Upper lobe of left lung (tissue), 6 donors: ENCODE measurements at regions not wholly inside any gene's neighbourhood (a gene's known extent, or its start where the extent isn't known, plus 50 kb on each side); places are given as distances from the start of the nearest gene placed in this dataset.

ENCODE experiments used
- ATAC-seq, 2 donors: fragments of 200-7000 bp; cut with Tn5 transposase; one replicate each; pipeline ENCODE4 v1.9.1; 2022; ENCODE audit warnings: mild to moderate bottlenecking in 2 of 2, moderate library complexity in 2 of 2; ENCODE audit not compliant: low FRiP score in 2 of 2
- DNase-seq, 2 donors: peaks; one replicate each; pipeline ENCODE4 v3.0.0-alpha.2; 2019 to 2020
- H3K27ac ChIP-seq, 4 donors: fragments of 200-600 bp; sonication (generic); one replicate each; pipeline ENCODE4 v1.5.1; 2016 to 2019
- H3K27me3 ChIP-seq, 4 donors: fragments of 200-600 bp; sonication (generic); one replicate each; pipeline ENCODE4 v1.5.1; 2017 to 2019
- H3K36me3 ChIP-seq, 4 donors: fragments of 200-600 bp; sonication (generic); one replicate each; pipeline ENCODE4 v1.5.1; 2016 to 2019
- H3K4me1 ChIP-seq, 4 donors: fragments of 200-600 bp; sonication (generic); one replicate each; pipeline ENCODE4 v1.5.1; 2018 to 2019
- H3K4me3 ChIP-seq, 4 donors: fragments of 200-600 bp; sonication (generic); one replicate each; pipeline ENCODE4 v1.5.1; 2017 to 2019; ENCODE audit warnings: mild to moderate bottlenecking in 2 of 4, moderate library complexity in 1 of 4
- H3K9me3 ChIP-seq, 4 donors: fragments of 200-600 bp; sonication (generic); one replicate each; pipeline ENCODE4 v1.5.1; 2018 to 2019
- EP300 ChIP-seq, 4 donors: sonication (generic); formaldehyde crosslinking; IDR thresholded peaks; one replicate each; pipeline ENCODE4 v1.5.1; 2017; ENCODE audit warnings: antibody characterized with exemption in 4 of 4, control low read depth in 2 of 4
- POLR2A ChIP-seq, 4 donors: fragments of 450-650 bp; IDR thresholded peaks; one replicate each; pipeline ENCODE4 v1.5.1; 2016 to 2017; ENCODE audit warnings: antibody characterized with exemption in 4 of 4, mild to moderate bottlenecking in 2 of 4
- POLR2AphosphoS5 ChIP-seq, 2 donors: sonication (generic); formaldehyde crosslinking; IDR thresholded peaks; one replicate each; pipeline ENCODE4 v1.5.1; 2017; ENCODE audit warnings: antibody characterized with exemption in 2 of 2
- WGBS, 2 donors: methylation state at CpG; one replicate each; pipeline ENCODE4 v1.1.5; 2017 to 2018; 5-methylcytosine and 5-hydroxymethylcytosine counted together
- TF ChIP-seq, protein P1 (sequence below), 6 experiments: fragments of 450-650 bp in 4 of 6; fragments of 200-600 bp in 2 of 6; sonication (generic) in 2 of 6; IDR thresholded peaks; one replicate each; pipeline ENCODE4 v1.5.1; 2016 to 2019; ENCODE audit warnings: antibody characterized with exemption in 6 of 6
- donor health status: DM: no; HTN: no; CAD: no; lungs with moderate emphysema.
- donor health status: DM: no; HTN: yes; CAD: no; lungs with severe emphysema.

DNA sequence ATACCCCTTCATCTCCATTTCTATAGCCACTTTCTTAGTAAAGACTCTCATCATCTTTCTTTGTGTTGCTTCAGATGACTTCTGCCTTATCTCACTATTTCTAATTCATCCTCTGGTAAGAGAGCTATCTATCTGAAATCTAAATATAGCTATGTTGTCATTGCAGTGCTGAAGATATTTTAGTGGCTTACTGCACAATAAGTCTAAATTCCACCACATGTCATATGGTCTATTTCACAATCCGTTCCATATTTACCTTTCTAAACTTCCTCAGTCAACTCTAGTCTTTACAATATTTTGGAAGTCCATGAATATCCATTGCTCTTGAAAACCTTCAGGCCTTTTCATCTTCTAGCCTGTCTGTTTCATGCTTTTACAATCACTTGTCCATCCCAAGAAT, 465.1 kb upstream of the SLC10A2 start:
- ATAC-seq (no peak), DNase-seq (no peak)
- no peaks in the 10 kb centered on the region for H3K9me3 ChIP-seq
- H3K36me3 ChIP-seq, result no peaks in the 10 kb centered on the region
- WGBS, 2 donors, result 69 to 73% methylated on average over 1 of the region's 1 CpG
- no peaks in the 10 kb centered on the region for H3K27me3 ChIP-seq
- no peaks in the 10 kb centered on the region for H3K4me1 ChIP-seq
- TF ChIP-seq POLR2AphosphoS5 (IDR thresholded peaks at IDR 0.05) (no peak), POLR2A (IDR thresholded peaks at IDR 0.05) (no peak), EP300 (IDR thresholded peaks at IDR 0.05) (no peak)
- TF ChIP-seq, protein P1, sequence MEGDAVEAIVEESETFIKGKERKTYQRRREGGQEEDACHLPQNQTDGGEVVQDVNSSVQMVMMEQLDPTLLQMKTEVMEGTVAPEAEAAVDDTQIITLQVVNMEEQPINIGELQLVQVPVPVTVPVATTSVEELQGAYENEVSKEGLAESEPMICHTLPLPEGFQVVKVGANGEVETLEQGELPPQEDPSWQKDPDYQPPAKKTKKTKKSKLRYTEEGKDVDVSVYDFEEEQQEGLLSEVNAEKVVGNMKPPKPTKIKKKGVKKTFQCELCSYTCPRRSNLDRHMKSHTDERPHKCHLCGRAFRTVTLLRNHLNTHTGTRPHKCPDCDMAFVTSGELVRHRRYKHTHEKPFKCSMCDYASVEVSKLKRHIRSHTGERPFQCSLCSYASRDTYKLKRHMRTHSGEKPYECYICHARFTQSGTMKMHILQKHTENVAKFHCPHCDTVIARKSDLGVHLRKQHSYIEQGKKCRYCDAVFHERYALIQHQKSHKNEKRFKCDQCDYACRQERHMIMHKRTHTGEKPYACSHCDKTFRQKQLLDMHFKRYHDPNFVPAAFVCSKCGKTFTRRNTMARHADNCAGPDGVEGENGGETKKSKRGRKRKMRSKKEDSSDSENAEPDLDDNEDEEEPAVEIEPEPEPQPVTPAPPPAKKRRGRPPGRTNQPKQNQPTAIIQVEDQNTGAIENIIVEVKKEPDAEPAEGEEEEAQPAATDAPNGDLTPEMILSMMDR (IDR thresholded peaks at IDR 0.05), result no peak
- H3K4me3 ChIP-seq, result no peak overlapping the region
- no peak overlapping the region for H3K27ac ChIP-seq

DNA sequence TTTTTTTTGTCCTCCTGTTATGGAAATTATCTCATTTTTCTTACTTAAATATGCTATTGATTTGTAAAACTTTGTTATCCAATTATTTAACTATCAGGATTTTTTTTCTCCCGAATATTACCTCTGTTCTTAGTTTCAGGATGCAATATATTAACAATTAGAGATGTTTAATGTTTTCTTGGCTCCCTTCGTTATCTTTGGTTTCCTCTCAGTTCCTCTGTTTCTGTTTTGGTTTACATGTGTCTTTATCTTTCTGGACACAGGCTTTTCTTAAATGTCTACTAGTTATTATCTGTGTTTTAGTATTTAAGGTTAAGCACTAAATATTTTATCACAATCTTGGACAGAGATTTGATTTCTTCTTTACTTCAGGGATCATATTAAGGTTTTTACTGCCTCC, 462.2 kb upstream of the SLC10A2 start:
- 44 to 47% methylated on average over 2 of the region's 2 CpGs for WGBS, 2 donors
- ATAC-seq, result no peak
- H3K27ac ChIP-seq, result no peak overlapping the region

DNA sequence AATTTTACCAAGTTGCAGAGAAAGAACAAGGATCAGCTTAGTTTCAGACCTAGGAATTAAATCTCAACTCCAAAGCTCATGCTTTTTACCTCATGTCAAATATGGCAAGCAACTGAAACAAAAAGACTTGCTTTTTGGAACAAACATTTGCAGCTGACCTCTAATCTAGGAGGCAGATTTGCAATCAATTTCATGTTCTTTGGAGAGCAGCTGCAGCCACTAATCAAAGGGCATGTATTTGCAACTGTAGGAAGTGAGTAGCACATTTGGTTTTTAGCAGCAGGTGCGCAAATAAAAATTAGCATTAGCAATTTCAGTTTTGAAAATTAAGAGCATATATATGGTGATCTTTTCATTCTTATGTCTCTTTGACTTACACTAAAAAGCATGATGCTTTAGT, 459.3 kb upstream of the SLC10A2 start:
- Histone ChIP-seq H3K9me3 (no peaks in the 10 kb centered on the region), H3K27me3 (no peaks in the 10 kb centered on the region), H3K36me3 (no peaks in the 10 kb centered on the region), H3K27ac (no peak overlapping the region), H3K4me1 (no peaks in the 10 kb centered on the region), H3K4me3 (no peak overlapping the region)
- DNase-seq (no peak), ATAC-seq (no peak)
- WGBS, 2 donors, result 96 to 100% methylated on average over 1 of the region's 1 CpG
- TF ChIP-seq POLR2A (IDR thresholded peaks at IDR 0.05), result no peak
- TF ChIP-seq POLR2AphosphoS5 (IDR thresholded peaks at IDR 0.05), result no peak
- TF ChIP-seq, protein P1 (IDR thresholded peaks at IDR 0.05), result no peak
- no peak for TF ChIP-seq EP300 (IDR thresholded peaks at IDR 0.05)

More for the DNA sequence above, 462.2 kb upstream of the SLC10A2 start:
- Histone ChIP-seq H3K4me1 (no peaks in the 10 kb centered on the region), H3K36me3 (no peaks in the 10 kb centered on the region), H3K4me3 (no peak overlapping the region), H3K9me3 (no peaks in the 10 kb centered on the region), H3K27me3 (no peaks in the 10 kb centered on the region)
- DNase-seq, result no peak
- no peak for TF ChIP-seq EP300 (IDR thresholded peaks at IDR 0.05)
- TF ChIP-seq POLR2AphosphoS5 (IDR thresholded peaks at IDR 0.05), result no peak
- TF ChIP-seq, protein P1 (IDR thresholded peaks at IDR 0.05), result no peak

- no peak for ATAC-seq
- DNase-seq, result no peak
- Histone ChIP-seq H3K4me1 (no peaks in the 10 kb centered on the region), H3K27ac (no peak overlapping the region), H3K4me3 (no peak overlapping the region), H3K36me3 (no peaks in the 10 kb centered on the region), H3K27me3 (no peaks in the 10 kb centered on the region), H3K9me3 (no peaks in the 10 kb centered on the region)
- TF ChIP-seq POLR2A (IDR thresholded peaks at IDR 0.05) (no peak), POLR2AphosphoS5 (IDR thresholded peaks at IDR 0.05) (no peak)
- 78 to 86% methylated on average over 7 of the region's 7 CpGs for WGBS, 2 donors
Observed at GRCh38 chr13:103523858-103524257, 457.6 kb upstream of the SLC10A2 start.

- ATAC-seq, result no peak
- Histone ChIP-seq H3K36me3 (no peaks in the 10 kb centered on the region), H3K9me3 (no peaks in the 10 kb centered on the region), H3K27ac (no peak overlapping the region), H3K4me1 (no peaks in the 10 kb centered on the region), H3K27me3 (no peaks in the 10 kb centered on the region), H3K4me3 (no peak overlapping the region)
- no peak for DNase-seq
- TF ChIP-seq, protein P1 (IDR thresholded peaks at IDR 0.05), result no peak
- TF ChIP-seq POLR2AphosphoS5 (IDR thresholded peaks at IDR 0.05), result no peak
- no peak for TF ChIP-seq EP300 (IDR thresholded peaks at IDR 0.05)
- no peak for TF ChIP-seq POLR2A (IDR thresholded peaks at IDR 0.05)
- 68 to 73% methylated on average over 1 of the region's 1 CpG for WGBS, 2 donors
Observed at GRCh38 chr13:103521532-103521931, 455.3 kb upstream of the SLC10A2 start.
